Hepatocyte (in vitro differentiated cells): ENCODE measurements at regions not wholly inside any gene's neighbourhood (a gene's known extent, or its start where the extent isn't known, plus 50 kb on each side); places are given as distances from the start of the nearest gene placed in this dataset.

ENCODE experiments used
- DNase-seq: peaks from one replicate; pipeline ENCODE4 v3.0.0-alpha.2; 2016; ENCODE audit warnings: low spot score
- H2AFZ ChIP-seq: fragments of 200-600 bp; sonication (generic); 2 replicates; pipeline ENCODE4 v1.6.0; 2016; ENCODE audit warnings: antibody characterized with exemption, mild to moderate bottlenecking
- H3K27ac ChIP-seq: fragments of 200-600 bp; sonication (generic); 2 replicates; pipeline ENCODE4 v1.5.1; 2016; ENCODE audit warnings: mild to moderate bottlenecking
- H3K27me3 ChIP-seq: fragments of 200-600 bp; sonication (generic); 2 replicates; pipeline ENCODE4 v1.6.1; 2016
- H3K36me3 ChIP-seq: fragments of 200-600 bp; sonication (generic); replicated peaks from 2 replicates; pipeline ENCODE4 v1.5.1; 2016; ENCODE audit warnings: low read depth; ENCODE audit not compliant: insufficient read depth
- H3K4me1 ChIP-seq: fragments of 200-600 bp; sonication (generic); 2 replicates; pipeline ENCODE4 v1.5.1; 2016; ENCODE audit warnings: mild to moderate bottlenecking, moderate library complexity; ENCODE audit not compliant: insufficient read depth
- H3K4me2 ChIP-seq: fragments of 200-600 bp; sonication (generic); 2 replicates; pipeline ENCODE4 v1.6.0; 2016
- H3K4me3 ChIP-seq: fragments of 200-600 bp; sonication (generic); 2 replicates; pipeline ENCODE4 v1.5.1; 2016; ENCODE audit warnings: mild to moderate bottlenecking
- H3K79me2 ChIP-seq: fragments of 200-600 bp; sonication (generic); 2 replicates; pipeline ENCODE4 v1.6.0; 2017; ENCODE audit warnings: mild to moderate bottlenecking
- H3K9me2 ChIP-seq: fragments of 200-600 bp; sonication (generic); replicated peaks from 2 replicates; pipeline ENCODE4 v1.6.0; 2017; ENCODE audit warnings: mild to moderate bottlenecking; ENCODE audit not compliant: insufficient read depth
- H3K9me3 ChIP-seq: fragments of 200-600 bp; sonication (generic); 2 replicates; pipeline ENCODE4 v1.5.1; 2016; ENCODE audit warnings: low read depth, mild to moderate bottlenecking
- H4K20me1 ChIP-seq: fragments of 200-600 bp; sonication (generic); 2 replicates; pipeline ENCODE4 v1.6.0; 2016; ENCODE audit warnings: mild to moderate bottlenecking; ENCODE audit not compliant: insufficient read depth, poor library complexity, severe bottlenecking
- CTCF ChIP-seq: fragments of 200-600 bp; sonication (generic); IDR thresholded peaks from 2 replicates; pipeline ENCODE4 v1.5.1; 2016; ENCODE audit warnings: antibody characterized with exemption, mild to moderate bottlenecking; ENCODE audit not compliant: poor library complexity
- EZH2 ChIP-seq: fragments of 200-600 bp; sonication (generic); IDR thresholded peaks from 2 replicates; pipeline ENCODE4 v1.6.1; 2016; ENCODE audit warnings: antibody characterized with exemption, mild to moderate bottlenecking, borderline replicate concordance
- EZH2phosphoT487 ChIP-seq: fragments of 200-600 bp; sonication (generic); IDR thresholded peaks from one replicate; pipeline ENCODE4 v1.6.1; 2018; ENCODE audit warnings: antibody characterized with exemption, mild to moderate bottlenecking, low read depth, moderate library complexity; ENCODE audit not compliant: unreplicated experiment, severe bottlenecking
- WGBS: methylation state at CpG from one replicate; pipeline ENCODE4 v1.1.6; 2016; ENCODE audit warnings: low lambda C conversion rate; ENCODE audit errors: missing lambda C conversion rate; 5-methylcytosine and 5-hydroxymethylcytosine counted together

DNA sequence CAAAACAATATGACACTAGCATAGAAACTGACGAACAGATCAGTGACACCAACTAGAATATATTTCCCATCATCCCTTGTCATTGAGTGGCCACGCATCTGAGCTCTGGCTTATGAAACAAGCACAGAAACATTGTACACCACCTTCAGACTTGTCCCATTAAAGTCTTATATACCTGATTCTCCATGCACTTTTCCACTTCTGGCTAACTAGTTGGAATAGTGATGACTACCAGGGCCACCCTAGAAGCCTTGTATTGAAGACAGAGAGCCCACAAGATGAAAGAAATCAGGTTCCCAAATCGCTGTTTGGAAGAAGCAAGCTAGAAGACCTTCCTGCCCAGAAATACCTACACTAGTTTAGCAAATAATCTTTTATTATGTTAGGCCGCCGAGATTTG is 99.7 kb upstream of the PPM1H start:
- Histone ChIP-seq H2AFZ (no peak overlapping the region), H3K4me1 (no peaks in the 10 kb centered on the region), H3K36me3 (no peaks in the 10 kb centered on the region), H3K4me2 (no peak overlapping the region), H3K27ac (no peak overlapping the region), H4K20me1 (no peaks in the 10 kb centered on the region), H3K9me3 (no peaks in the 10 kb centered on the region), H3K9me2 (no peaks in the 10 kb centered on the region), H3K27me3 (no peaks in the 10 kb centered on the region), H3K79me2 (no peaks in the 10 kb centered on the region), H3K4me3 (no peak overlapping the region)
- 94% methylated on average over 5 of the region's 5 CpGs for WGBS
- DNase-seq = no peak
- no peak for TF ChIP-seq EZH2phosphoT487
- TF ChIP-seq CTCF = no peak
- no peak for TF ChIP-seq EZH2

DNA sequence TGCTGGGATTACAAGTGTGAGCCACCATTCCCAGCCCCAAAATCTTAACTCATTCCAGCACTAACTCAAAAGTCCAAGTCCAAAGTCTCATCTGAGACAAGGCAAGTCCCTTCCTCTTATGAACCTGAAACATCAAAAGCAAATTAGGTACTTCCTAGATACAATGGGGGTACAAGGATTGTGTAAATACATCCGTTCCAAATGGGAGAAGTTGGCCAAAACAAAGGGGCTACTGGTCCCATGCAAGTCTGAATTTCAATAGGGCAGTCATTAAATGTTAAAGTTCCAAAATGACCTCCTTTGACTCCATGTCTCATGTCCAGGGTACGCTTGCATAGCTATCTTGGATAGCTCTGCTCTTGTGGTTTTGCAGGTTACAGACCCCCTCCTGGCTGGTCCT is 94.7 kb upstream of the PPM1H start:
- WGBS = 98% methylated on average over 2 of the region's 2 CpGs
- no peak for DNase-seq
- no peaks in the 10 kb centered on the region for H3K9me3 ChIP-seq
- H3K4me1 ChIP-seq = no peaks in the 10 kb centered on the region
- no peaks in the 10 kb centered on the region for H4K20me1 ChIP-seq
- H3K4me3 ChIP-seq = no peak overlapping the region
- no peaks in the 10 kb centered on the region for H3K79me2 ChIP-seq
- no peaks in the 10 kb centered on the region for H3K9me2 ChIP-seq
- no peaks in the 10 kb centered on the region for H3K36me3 ChIP-seq
- no peak overlapping the region for H3K4me2 ChIP-seq
- TF ChIP-seq EZH2phosphoT487 (no peak), EZH2 (no peak), CTCF (no peak)
- no peak overlapping the region for H3K27ac ChIP-seq
- no peak overlapping the region for H2AFZ ChIP-seq
- no peaks in the 10 kb centered on the region for H3K27me3 ChIP-seq

DNA sequence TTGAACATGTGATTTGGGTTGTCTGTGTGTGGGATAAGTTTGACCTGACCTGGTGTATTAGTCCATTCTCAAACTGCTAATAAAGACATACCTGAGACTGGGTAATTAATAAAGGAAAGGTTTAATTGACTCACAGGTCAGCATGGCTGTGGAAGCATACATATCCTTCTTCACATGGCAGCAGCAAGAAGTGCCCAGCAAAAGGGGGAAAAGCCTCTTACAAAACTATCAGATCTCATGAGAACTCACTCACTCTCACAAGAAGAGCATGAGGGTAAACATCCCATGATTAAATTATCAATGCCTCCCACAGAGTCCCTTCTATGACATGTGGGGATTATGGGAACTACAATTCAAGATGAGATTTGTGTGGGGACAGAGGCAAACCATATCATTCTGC is 94.0 kb upstream of the PPM1H start:
- TF ChIP-seq EZH2 (no peak), EZH2phosphoT487 (no peak), CTCF (no peak)
- no peak for DNase-seq
- Histone ChIP-seq H3K4me3 (no peak overlapping the region), H3K4me2 (no peak overlapping the region), H3K79me2 (no peaks in the 10 kb centered on the region), H3K9me2 (no peaks in the 10 kb centered on the region), H3K4me1 (no peaks in the 10 kb centered on the region), H3K27ac (no peak overlapping the region), H3K36me3 (no peaks in the 10 kb centered on the region), H2AFZ (no peak overlapping the region), H3K9me3 (no peaks in the 10 kb centered on the region), H3K27me3 (no peaks in the 10 kb centered on the region), H4K20me1 (no peaks in the 10 kb centered on the region)

- Histone ChIP-seq H3K4me3 (no peak overlapping the region), H3K9me3 (no peaks in the 10 kb centered on the region), H3K27ac (no peak overlapping the region), H3K79me2 (no peaks in the 10 kb centered on the region), H3K4me1 (no peaks in the 10 kb centered on the region), H2AFZ (no peak overlapping the region), H3K27me3 (no peaks in the 10 kb centered on the region), H3K36me3 (no peaks in the 10 kb centered on the region), H4K20me1 (no peaks in the 10 kb centered on the region), H3K4me2 (no peak overlapping the region), H3K9me2 (no peaks in the 10 kb centered on the region)
- DNase-seq = no peak
- TF ChIP-seq EZH2phosphoT487 = no peak
- no peak for TF ChIP-seq EZH2
- no peak for TF ChIP-seq CTCF
These were observed 90.2 kb upstream of the PPM1H start for GRCh38 chr12:63025116-63025515.
